HepG2 (cell line): ENCODE measurements at regions not wholly inside any gene's neighbourhood (a gene's known extent, or its start where the extent isn't known, plus 50 kb on each side); places are given as distances from the start of the nearest gene placed in this dataset.
A peak's percentile ranks its signal among the peaks of the same experiment; 100 is the strongest.

Experiments
- ATAC-seq: fragments of 200-7000 bp; cut with Tn5 transposase; 3 replicates; pipeline ENCODE4 v1.9.1; 2020; ENCODE audit warnings: mild to moderate bottlenecking, moderate library complexity
- BruUV-seq: library from RNA; stranded (reverse); fragments of 400-500 nt; replicated peaks from 2 replicates; lab custom pipeline; 2021; lab: Mats Ljungman, UMichigan
- CTCF ChIA-PET: fragments of 300-600 bp; formaldehyde crosslinking; extraction: SDS; loops from one replicate; lab custom pipeline; 2021; ENCODE audit warnings: low total read pairs, inconsistent platforms, low intra/inter-chr PET ratio; lab: Yijun Ruan, JAX
- POLR2A ChIA-PET: fragments of 350-600 bp; sonication (Branson Sonifier 250); formaldehyde crosslinking; loops from one replicate; lab custom pipeline; 2020; ENCODE audit warnings: antibody characterized with exemption, inconsistent platforms; lab: Yijun Ruan, JAX
- DNase-seq: peaks from one replicate; pipeline ENCODE4 v3.0.0-alpha.2; 2015; ENCODE audit warnings: low spot score
- FAIRE-seq: peaks from 3 replicates; lab custom pipeline; 2011; peaks lifted over from hg19 to GRCh38; lab: Jason Lieb, UNC
- H2AFZ ChIP-seq: one replicate; pipeline ENCODE4 v1.6.1; 2011; ENCODE audit warnings: low read length, inconsistent platforms
- H3K27ac ChIP-seq: fragments of 300-600 bp; 3 replicates; pipeline ENCODE4 v1.8.0; 2011; ENCODE audit warnings: mixed run types, mild to moderate bottlenecking, mixed read lengths, low read length, inconsistent platforms; ENCODE audit not compliant: insufficient read depth; ENCODE audit errors: extremely low read length
- H3K27me3 ChIP-seq, 2 experiments: fragments of 200-600 bp in 1 of 2; 2 replicates in 1 of 2; 3 replicates in 1 of 2; pipeline versions ENCODE4 v1.6.0 to v1.8.0; 2011; ENCODE audit warnings: low read length in 2 of 2, mild to moderate bottlenecking in 2 of 2, moderate library complexity in 2 of 2, inconsistent platforms in 1 of 2; ENCODE audit not compliant: insufficient read depth in 2 of 2, control insufficient read depth in 1 of 2
- H3K36me3 ChIP-seq, 2 experiments: fragments of 200-600 bp in 1 of 2; replicated peaks in 1 of 2; 2 replicates in 1 of 2; 3 replicates in 1 of 2; pipeline versions ENCODE4 v1.5.1 to v1.8.0; 2011; ENCODE audit warnings: low read length in 2 of 2, inconsistent platforms in 1 of 2; ENCODE audit not compliant: insufficient read depth in 2 of 2, control insufficient read depth in 1 of 2
- H3K4me1 ChIP-seq: 2 replicates; pipeline ENCODE4 v1.5.1; 2012; ENCODE audit warnings: low read length, inconsistent platforms; ENCODE audit not compliant: insufficient read depth
- H3K4me2 ChIP-seq: 2 replicates; pipeline ENCODE4 v1.6.0; 2011; ENCODE audit warnings: low read depth, low read length, inconsistent platforms
- H3K4me3 ChIP-seq, 3 experiments: fragments of 200-600 bp in 1 of 3; sonication (generic), shearing (Covaris generic) in 1 of 3; replicated peaks in 1 of 3; 2 replicates each; pipeline ENCODE4 v1.5.1; 2011 to 2016; ENCODE audit warnings: low read length in 3 of 3, inconsistent platforms in 2 of 3, low read depth in 2 of 3, mild to moderate bottlenecking in 2 of 3, control low read depth in 1 of 3, mixed read lengths in 1 of 3; ENCODE audit not compliant: insufficient read depth in 1 of 3
- H3K79me2 ChIP-seq: one replicate; pipeline ENCODE4 v1.6.1; 2011; ENCODE audit warnings: low read length, inconsistent platforms; ENCODE audit not compliant: insufficient read depth
- H3K9ac ChIP-seq: 2 replicates; pipeline ENCODE4 v1.6.0; 2011; ENCODE audit warnings: mild to moderate bottlenecking, low read depth, low read length, inconsistent platforms; ENCODE audit not compliant: insufficient read depth
- H3K9me3 ChIP-seq: 2 replicates; pipeline ENCODE4 v1.5.1; 2012; ENCODE audit warnings: mild to moderate bottlenecking, low read length
- H4K20me1 ChIP-seq: 2 replicates; pipeline ENCODE4 v1.6.0; 2011; ENCODE audit warnings: inconsistent platforms, mild to moderate bottlenecking, low read length, moderate library complexity; ENCODE audit not compliant: insufficient read depth
- ESRRA ChIP-seq: sonication (generic); formaldehyde crosslinking; IDR thresholded peaks from 2 replicates; pipeline ENCODE4 v1.5.1; 2020; ENCODE audit warnings: mild to moderate bottlenecking, low read depth, missing genetic modification reagents
- NR2F6 ChIP-seq, 2 experiments: IDR thresholded peaks; 2 replicates each; pipeline ENCODE4 v1.6.1; 2016; ENCODE audit warnings: antibody characterized with exemption in 1 of 2, mild to moderate bottlenecking in 1 of 2
- RFX3 ChIP-seq: IDR thresholded peaks from 2 replicates; pipeline ENCODE4 v1.6.1; 2016; ENCODE audit warnings: missing biosample characterization, missing genetic modification reagents
- STAG1 ChIP-seq: sonication (generic); formaldehyde crosslinking; IDR thresholded peaks from 2 replicates; pipeline ENCODE4 v1.4.0; 2020; ENCODE audit warnings: missing genetic modification reagents
- ZEB1 ChIP-seq: IDR thresholded peaks from 2 replicates; pipeline ENCODE4 v1.6.1; 2012; ENCODE audit warnings: mild to moderate bottlenecking, low read depth, inconsistent platforms; ENCODE audit not compliant: insufficient replicate concordance
- ZFP41 ChIP-seq: sonication (generic); formaldehyde crosslinking; IDR thresholded peaks from 2 replicates; pipeline ENCODE4 v1.4.0; 2020; ENCODE audit warnings: mild to moderate bottlenecking, missing genetic modification reagents, borderline replicate concordance
- ZNF121 ChIP-seq: sonication (generic); formaldehyde crosslinking; IDR thresholded peaks from 2 replicates; pipeline ENCODE4 v1.5.0; 2020; ENCODE audit warnings: mild to moderate bottlenecking, missing genetic modification reagents
- WGBS: methylation state at CpG from one replicate; pipeline ENCODE4 v1.1.6; 2017; ENCODE audit warnings: low lambda C conversion rate; 5-methylcytosine and 5-hydroxymethylcytosine counted together
- in situ Hi-C: cut with HindIII; loops from 2 replicates; pipeline ENCODE4 v1.10.0; 2017; ENCODE audit warnings: low pct_unique_long_range_greater_than_20kb; ENCODE audit not compliant: extremely low pct_ligation_motif_present
- intact Hi-C: fragments of 100-400 bp; cut with micrococcal nuclease; formaldehyde crosslinking; loops from one replicate; pipeline ENCODE4 v1.10.0; 2022; ENCODE audit not compliant: unreplicated experiment
- TF ChIP-seq, protein P1 (sequence below): sonication (generic); formaldehyde crosslinking; IDR thresholded peaks from 2 replicates; pipeline ENCODE4 v1.4.0; 2020; ENCODE audit warnings: mild to moderate bottlenecking, missing genetic modification reagents
- TF ChIP-seq, protein P2 (sequence below): sonication (generic); formaldehyde crosslinking; conservative IDR thresholded peaks from 2 replicates; pipeline ENCODE4 v1.8.1; 2023; ENCODE audit warnings: missing genetic modification reagents
- TF ChIP-seq, protein P3 (sequence below): sonication (generic); formaldehyde crosslinking; IDR thresholded peaks from 2 replicates; pipeline ENCODE4 v1.5.0; 2020; ENCODE audit warnings: mild to moderate bottlenecking, missing genetic modification reagents, moderate library complexity

DNA sequence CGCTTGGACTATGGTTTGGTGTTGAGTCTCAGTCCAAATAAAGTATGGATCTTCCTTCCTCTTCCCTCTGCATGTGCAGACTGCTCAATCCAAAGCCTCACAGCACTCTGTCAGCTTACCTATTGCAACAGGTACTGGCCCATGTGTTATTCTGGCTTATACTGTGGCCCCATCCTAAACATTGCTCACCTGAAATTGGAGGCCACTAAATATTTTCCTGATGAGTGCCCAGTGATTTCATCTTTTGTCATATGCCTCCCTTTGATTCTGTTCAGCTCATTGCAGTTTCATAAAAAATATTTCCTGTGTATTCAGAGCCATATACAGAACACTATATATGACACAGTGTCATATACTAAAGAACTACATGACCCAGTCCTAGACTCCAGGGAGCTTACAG is 86.3 kb upstream of the FAM136A start (continued):
- TF ChIP-seq, protein P1, sequence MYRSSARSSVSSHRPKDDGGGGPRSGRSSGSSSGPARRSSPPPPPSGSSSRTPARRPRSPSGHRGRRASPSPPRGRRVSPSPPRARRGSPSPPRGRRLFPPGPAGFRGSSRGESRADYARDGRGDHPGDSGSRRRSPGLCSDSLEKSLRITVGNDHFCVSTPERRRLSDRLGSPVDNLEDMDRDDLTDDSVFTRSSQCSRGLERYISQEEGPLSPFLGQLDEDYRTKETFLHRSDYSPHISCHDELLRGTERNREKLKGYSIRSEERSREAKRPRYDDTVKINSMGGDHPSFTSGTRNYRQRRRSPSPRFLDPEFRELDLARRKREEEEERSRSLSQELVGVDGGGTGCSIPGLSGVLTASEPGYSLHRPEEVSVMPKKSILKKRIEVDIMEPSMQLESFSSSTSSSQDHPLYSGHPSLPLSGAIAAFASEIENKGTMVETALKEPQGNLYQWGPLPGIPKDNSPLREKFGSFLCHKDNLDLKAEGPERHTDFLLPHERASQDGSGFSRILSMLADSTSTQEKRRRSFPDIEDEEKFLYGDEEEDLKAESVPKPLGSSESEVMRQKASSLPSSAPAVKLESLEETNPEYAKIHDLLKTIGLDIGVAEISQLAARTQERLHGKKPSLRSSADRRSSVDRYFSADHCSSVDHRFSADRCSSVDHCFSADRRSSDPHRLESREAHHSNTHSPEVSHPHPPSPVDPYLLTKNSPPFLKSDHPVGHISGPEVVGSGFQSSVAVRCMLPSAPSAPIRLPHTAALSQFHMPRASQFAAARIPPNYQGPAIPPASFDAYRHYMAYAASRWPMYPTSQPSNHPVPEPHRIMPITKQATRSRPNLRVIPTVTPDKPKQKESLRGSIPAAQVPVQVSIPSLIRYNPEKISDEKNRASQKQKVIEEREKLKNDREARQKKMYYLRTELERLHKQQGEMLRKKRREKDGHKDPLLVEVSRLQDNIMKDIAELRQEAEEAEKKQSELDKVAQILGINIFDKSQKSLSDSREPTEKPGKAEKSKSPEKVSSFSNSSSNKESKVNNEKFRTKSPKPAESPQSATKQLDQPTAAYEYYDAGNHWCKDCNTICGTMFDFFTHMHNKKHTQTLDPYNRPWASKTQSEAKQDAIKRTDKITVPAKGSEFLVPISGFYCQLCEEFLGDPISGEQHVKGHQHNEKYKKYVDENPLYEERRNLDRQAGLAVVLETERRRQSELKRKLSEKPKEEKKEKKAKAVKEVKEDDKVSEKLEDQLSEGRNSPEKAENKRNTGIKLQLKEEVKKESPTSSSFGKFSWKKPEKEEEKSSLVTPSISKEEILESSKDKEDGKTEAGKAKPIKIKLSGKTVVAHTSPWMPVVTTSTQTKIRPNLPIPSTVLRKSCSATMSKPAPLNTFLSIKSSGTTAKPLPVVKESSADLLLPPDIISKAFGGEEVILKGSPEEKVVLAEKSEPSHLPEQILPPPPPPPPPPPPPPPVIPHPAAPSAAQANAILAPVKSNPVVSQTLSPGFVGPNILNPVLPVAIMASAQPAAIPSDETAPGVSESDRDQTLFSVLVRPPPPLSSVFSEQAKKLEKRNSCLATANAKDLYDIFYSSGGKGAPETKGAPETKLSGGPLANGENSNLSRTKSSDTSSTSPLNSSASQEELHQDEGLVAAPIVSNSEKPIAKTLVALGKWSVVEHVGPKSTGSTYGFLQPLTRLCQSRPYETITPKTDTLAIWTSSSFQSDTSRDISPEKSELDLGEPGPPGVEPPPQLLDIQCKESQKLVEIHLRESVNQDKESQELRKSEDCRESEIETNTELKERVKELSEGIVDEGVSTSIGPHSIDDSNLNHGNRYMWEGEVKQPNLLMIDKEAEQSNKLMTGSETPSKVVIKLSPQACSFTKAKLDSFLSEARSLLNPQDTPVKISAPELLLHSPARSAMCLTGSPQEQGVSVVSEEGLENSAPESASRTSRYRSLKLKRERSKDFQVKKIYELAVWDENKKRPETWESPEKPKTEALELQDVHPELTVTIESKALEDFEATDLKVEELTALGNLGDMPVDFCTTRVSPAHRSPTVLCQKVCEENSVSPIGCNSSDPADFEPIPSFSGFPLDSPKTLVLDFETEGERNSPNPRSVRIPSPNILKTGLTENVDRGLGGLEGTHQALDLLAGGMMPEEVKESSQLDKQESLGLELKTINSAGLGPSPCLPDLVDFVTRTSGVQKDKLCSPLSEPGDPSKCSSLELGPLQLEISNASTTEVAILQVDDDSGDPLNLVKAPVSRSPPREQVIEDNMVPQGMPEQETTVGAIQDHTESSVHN (CRISPR knock-in tag): no peak
- no peak for TF ChIP-seq ZNF121 (CRISPR knock-in tag)
- no peak for TF ChIP-seq NR2F6 (IDR thresholded peaks at IDR 0.05)
- TF ChIP-seq NR2F6 (CRISPR knock-in tag; IDR thresholded peaks at IDR 0.05): no peak

DNA sequence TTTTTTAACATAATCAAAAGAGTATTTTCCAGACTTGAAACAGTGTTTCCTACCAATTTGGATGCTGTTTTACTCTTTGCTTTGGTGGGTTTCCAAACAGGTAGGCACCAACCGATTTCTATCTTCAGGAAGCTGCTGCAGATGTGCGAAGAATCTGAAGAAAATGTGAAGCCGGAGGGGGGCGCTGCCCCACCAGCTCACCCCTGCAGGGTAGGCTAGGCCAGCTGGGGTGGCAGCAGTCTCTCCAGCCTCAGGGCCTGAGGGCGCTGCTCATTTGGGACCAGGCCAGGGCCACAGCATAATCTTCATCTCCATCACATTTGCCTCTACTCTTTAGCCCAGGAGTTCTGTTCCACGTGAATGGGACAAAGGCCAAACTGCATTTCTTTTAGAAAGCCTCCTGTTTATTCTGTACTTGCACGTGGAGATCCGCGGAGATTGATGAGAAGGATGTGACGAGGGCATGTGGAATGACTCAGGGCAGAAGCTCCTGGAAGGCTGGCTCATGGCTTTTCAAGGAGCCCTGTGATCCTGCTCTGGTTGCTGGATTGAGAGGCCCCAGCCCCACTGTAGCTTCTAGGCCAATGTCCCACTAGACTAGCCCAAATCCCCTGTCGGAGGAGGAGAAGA is 84.2 kb upstream of the FAM136A start:
- Histone ChIP-seq H2AFZ (no peak overlapping the region), H3K79me2 (no peaks in the 10 kb centered on the region), H3K4me3 (no peak overlapping the region), H3K9ac (no peak overlapping the region), H4K20me1 (no peaks in the 10 kb centered on the region), H3K36me3 (no peaks in the 10 kb centered on the region), H3K27me3 (peaks cover 2 to 41% of the 10 kb centered on the region in 2 experiments; a peak in 3 of 5 replicates)
- in situ Hi-C loops: no loop called here
- CTCF ChIA-PET: no interaction called here
- POLR2A ChIA-PET: no interaction called here
- FAIRE-seq: no peak
- intact Hi-C loops: no loop called here
- DNase-seq: no peak
- WGBS: 41% methylated on average over 11 of the region's 11 CpGs
- no TSS peak for BruUV-seq
- TF ChIP-seq ZEB1: no peak
- TF ChIP-seq ZFP41 (CRISPR knock-in tag): no peak
- TF ChIP-seq, protein P2, sequence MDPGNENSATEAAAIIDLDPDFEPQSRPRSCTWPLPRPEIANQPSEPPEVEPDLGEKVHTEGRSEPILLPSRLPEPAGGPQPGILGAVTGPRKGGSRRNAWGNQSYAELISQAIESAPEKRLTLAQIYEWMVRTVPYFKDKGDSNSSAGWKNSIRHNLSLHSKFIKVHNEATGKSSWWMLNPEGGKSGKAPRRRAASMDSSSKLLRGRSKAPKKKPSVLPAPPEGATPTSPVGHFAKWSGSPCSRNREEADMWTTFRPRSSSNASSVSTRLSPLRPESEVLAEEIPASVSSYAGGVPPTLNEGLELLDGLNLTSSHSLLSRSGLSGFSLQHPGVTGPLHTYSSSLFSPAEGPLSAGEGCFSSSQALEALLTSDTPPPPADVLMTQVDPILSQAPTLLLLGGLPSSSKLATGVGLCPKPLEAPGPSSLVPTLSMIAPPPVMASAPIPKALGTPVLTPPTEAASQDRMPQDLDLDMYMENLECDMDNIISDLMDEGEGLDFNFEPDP (CRISPR knock-in tag): 0 out of 2 replicates have a peak, but pooled peaks have one; percentile 46
- TF ChIP-seq RFX3 (CRISPR knock-in tag): no peak
- no peak for TF ChIP-seq ESRRA (CRISPR knock-in tag)
- TF ChIP-seq, protein P3, sequence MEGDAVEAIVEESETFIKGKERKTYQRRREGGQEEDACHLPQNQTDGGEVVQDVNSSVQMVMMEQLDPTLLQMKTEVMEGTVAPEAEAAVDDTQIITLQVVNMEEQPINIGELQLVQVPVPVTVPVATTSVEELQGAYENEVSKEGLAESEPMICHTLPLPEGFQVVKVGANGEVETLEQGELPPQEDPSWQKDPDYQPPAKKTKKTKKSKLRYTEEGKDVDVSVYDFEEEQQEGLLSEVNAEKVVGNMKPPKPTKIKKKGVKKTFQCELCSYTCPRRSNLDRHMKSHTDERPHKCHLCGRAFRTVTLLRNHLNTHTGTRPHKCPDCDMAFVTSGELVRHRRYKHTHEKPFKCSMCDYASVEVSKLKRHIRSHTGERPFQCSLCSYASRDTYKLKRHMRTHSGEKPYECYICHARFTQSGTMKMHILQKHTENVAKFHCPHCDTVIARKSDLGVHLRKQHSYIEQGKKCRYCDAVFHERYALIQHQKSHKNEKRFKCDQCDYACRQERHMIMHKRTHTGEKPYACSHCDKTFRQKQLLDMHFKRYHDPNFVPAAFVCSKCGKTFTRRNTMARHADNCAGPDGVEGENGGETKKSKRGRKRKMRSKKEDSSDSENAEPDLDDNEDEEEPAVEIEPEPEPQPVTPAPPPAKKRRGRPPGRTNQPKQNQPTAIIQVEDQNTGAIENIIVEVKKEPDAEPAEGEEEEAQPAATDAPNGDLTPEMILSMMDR: peak; percentile 46
- TF ChIP-seq STAG1 (CRISPR knock-in tag): peak; percentile 51; the same call in 1 of the 2 replicates
- TF ChIP-seq, all 625 proteins: peak for 3
- Histone ChIP-seq H3K27ac (no peak overlapping the region), H3K4me1 (peaks cover 15% of the 10 kb centered on the region), H3K4me2 (no peak overlapping the region), H3K9me3 (no peaks in the 10 kb centered on the region)
- peak; percentile 51 for ATAC-seq
